SHP77 (cell line): ENCODE measurements at regions not wholly inside any gene's neighbourhood (a gene's known extent, or its start where the extent isn't known, plus 50 kb on each side); places are given as distances from the start of the nearest gene placed in this dataset.
A peak's percentile ranks its signal among the peaks of the same experiment; 100 is the strongest.

Experiments
- DNase-seq, 2 experiments: peaks; one replicate each; lab custom pipeline; 2025; lab: John Stamatoyannopoulos, UW

DNA sequence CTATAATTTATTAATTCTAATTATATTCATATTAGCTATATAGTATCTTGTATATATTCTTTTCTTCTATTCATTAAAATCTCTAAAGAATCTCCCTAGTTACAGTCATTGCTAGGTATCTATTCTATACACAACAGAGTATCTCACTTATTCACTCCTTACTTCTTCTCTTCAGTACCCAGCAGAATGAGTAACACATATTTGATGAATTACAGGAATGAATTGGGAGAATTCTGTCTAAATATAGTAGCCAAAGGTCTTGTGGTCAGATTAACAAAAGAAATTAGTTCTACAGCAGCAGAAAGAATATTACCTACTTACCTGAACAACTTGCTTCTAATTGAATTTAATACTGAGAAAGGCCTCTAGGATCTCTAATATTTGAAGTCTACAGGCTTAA lies 758.0 kb upstream of the ZEB2 start:
- no peak for DNase-seq

GRCh38 chr2:145273840-145274239 lies 753.9 kb upstream of the ZEB2 start:
- DNase-seq: no peak

DNA sequence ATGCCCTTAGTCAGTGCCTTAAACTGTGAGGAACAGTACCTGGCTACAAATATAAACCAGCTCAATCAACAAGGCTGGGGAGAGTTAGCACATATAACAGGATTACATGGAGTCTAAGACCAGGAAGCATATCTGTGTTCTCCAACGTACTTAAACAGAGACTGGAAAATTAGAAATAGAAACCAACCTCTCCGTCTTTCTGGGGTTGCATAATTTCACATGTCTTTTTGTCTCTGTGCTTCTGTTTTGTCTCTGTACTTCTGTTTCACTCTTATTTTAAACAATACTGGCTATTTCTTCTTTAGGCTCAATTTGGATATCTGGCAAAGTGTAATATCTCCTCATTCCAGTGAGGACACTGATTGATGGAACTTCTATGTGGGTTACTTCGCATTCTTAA lies 749.0 kb upstream of the ZEB2 start:
- DNase-seq: no peak

DNA sequence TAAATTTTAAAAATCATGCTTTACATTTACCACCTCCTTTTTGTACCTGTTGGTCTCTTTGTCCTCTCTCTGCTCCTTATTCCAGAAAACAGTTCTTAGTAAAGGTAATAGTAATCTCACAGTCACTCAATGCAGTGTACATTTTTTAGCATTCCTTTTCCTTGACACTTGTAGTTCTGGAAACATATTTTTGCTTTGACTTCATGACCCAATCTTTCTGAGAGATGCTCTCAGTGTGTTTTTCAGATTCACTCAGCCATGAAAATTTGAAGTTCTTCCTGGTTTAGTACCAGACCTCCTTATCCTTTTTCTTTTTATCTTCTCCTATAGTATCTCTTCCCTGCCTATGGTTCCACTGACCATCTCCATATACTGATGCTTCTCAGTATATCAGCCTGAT lies 747.5 kb upstream of the ZEB2 start:
- no peak for DNase-seq

DNA sequence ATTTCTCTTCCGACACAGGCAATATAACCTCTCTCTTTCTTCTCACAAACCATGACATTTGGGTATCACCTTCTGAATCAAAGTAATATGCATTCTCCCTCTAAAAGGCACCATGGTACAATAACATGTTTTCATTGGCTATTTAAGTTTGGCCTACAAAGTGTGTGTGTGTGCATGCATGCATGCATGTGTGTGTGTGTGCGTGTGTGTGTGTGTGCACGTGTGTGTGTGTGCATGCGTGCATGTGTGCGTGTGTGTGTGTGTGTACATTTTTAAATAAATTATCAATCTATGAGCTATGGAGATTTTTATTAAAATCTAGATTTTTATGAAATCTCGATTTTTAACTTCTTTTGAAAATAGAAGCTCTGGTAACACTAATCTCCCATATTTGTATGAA lies 745.3 kb upstream of the ZEB2 start:
- DNase-seq: no peak

DNA sequence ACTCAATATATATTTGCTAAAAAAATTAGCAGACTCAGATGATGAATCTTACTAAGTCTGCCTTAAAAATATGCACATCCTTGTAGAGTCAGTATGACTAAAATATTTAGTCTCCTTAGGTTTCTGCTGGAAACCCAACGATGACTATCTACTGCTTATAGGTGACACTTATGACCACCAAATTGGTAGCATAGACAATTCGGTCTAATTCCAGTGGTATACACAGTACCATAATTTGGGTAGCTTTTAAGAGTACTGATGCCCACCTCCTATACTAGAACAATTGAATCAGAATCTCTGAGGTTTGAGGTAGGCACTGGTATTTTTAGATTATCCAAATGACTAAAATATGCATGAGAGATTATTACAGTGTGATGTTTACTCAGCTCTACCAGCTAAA lies 740.8 kb upstream of the ZEB2 start:
- DNase-seq: no peak

DNA sequence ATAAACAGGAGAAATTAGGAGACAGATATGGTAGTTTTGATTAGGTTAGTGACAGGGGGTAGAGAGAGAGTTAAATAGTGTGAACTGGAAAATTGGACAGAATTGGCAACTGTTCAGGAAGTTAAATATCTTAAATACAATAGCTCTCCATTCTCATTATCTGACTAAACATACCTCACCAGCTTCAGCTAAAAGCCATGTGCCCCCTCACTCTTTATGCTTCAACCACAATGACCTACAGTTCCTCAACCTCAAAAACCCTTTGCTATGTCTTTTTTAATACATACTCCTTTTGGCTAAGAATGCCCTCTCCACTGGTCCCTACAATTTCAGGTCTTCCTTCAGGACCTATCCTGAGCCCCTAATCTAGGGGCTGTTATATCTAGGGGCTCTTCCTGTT lies 740.2 kb upstream of the ZEB2 start:
- no peak for DNase-seq

DNA sequence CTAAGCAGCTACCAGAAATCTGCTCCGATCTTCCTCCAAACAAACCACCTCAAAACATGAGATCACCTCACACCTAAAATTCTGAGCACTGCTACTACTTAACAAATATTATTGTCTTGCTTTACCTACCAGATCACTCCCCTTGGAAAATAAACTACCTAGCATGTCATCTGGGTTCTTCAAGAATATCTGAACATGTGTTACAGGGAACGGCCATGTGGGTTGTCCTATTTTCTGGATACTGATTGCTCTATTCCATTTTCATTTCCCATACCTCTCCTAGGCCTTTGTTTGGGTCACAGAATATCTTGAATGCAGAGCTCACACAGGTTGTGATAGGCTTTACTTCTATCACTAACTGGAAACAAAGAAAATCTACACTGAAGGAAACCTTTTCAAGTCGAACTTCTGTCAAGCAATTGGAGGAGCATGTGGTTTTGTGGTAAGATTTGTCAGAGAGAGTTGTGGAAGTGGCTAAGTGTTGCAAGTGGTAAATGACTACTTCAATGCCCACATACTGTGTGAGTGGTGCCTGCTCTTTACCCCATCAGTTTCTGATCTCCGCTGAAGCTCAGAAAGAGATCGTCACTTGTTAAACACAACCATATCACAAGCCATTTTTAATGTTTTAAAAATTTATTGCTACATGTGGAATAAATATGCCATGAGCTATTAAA lies 739.1 kb upstream of the ZEB2 start:
- DNase-seq: no peak

- DNase-seq: no peak
These were observed 738.0 kb upstream of the ZEB2 start for GRCh38 chr2:145257931-145258330.

DNA sequence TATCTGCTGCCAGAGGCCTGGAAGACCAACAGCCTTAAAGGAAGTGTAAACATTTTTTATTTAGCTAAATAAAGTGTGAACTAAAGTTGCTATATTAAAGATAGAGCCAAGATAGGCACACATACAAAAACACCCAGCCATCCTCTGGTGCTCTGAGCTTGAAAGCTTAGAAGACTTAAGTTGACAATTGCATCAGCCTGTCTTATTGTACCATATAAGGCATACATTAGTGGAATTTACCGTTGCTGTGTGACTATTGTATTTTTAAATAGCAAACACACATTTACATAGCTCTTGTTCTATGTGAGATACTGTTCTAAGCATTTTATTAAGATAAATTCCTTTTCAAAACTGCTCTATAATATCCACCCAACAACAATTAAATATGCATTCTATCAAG lies 736.6 kb upstream of the ZEB2 start:
- no peak for DNase-seq

DNA sequence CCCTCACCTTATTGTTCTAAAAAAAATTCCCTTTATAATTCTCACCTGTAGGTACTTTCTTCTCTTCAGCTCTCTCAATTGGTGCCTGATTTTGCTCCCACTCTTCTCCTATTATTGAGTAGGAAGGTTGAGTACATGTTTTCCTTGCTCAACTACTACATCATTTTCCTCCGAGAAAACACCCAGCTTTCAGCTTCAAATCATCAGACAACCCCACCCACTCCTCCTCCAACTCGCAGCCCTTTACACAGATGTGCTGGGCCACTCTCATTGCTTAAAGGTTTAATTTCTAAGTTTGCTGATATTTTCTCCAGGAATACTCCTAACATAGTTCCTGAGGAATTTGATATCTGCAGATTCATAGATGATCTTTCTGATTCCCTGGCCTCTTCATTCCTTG lies 734.4 kb upstream of the ZEB2 start:
- no peak for DNase-seq

GRCh38 chr2:145253492-145253891 lies 733.6 kb upstream of the ZEB2 start:
- no peak for DNase-seq

- no peak for DNase-seq
These were observed 725.5 kb upstream of the ZEB2 start for GRCh38 chr2:145245268-145245870.

GRCh38 chr2:145235312-145235711 lies 715.4 kb upstream of the ZEB2 start:
- DNase-seq: no peak

DNA sequence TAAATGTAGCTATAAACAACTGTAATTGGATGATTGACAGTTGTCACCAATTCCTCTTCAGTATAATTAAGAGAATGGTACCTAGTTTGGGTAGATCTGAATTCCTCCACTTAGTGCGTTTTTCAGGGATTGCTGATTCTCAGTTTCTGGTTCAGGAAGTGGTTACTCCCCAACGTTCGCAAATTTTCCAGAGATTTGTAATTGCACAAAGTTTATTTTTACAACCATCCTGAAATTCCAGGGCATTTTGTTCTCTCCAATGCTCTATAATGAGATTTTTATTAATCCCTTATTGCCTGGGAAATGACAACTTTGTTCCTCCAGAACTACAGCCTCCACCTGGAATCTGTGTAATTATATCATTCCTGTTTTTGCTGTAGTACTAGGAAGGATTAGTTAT lies 710.6 kb upstream of the ZEB2 start:
- DNase-seq: no peak

DNA sequence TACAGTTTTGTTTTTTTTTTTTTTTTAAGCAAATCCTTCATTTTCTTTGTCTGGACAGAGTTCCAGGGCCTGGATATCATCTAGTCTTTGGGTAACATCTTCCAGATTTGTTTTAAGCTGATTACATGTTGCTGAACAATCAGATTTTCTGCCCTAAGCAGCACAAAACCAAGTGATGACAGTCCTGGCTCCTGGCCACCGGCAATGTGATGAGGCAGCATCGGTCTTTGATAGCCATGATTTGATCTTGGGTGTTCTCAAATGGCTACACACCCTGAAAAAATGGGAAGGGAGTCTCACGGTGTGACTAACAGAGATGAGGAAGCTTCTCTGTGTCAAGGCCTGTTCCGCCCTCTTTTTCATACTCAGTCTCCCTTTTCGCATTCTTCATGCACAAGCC lies 708.6 kb upstream of the ZEB2 start:
- DNase-seq: no peak

- DNase-seq: no peak
These were observed 707.0 kb upstream of the ZEB2 start for GRCh38 chr2:145226901-145227300.

- DNase-seq: no peak
These were observed 701.6 kb upstream of the ZEB2 start for GRCh38 chr2:145221516-145221915.

DNA sequence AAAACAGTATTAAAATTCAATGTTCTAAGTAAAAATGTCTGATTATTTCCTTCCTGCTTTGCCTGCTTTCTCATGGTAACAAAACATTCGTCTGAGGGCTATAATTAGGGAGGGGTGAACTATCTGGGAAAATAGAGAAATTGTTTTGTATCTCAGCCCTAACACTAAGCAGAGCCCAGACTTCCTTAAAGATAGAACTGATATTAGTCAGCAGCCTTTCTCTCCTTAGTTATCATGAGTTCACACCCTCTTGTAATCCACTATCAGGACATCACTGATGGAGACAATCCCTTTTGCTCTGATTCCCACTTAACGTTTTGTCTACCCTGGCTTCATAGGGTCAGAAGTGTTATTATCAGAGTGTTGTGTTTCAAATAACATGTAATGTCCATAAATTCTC lies 701.1 kb upstream of the ZEB2 start:
- DNase-seq: no peak

DNA sequence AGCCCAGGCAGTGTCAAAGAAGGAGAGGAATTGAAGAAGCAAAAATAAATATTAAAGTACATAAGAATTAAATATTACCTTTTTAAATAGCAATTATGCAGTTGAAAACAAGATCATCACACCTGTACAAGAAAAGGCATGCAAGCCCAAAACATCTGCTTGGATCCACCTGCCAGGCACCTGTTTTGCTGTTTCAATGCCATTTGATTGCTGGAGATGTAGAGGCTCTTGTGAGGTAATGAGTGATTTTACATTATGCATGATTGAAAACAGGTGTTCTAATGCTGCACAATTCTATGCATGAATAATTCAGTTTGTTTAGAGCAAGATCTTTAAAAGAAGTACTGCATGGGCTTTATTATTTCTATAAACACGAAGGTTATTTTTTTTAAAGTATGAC lies 700.6 kb upstream of the ZEB2 start:
- no peak for DNase-seq

- no peak for DNase-seq
These were observed 688.0 kb upstream of the ZEB2 start for GRCh38 chr2:145207884-145208283.

DNA sequence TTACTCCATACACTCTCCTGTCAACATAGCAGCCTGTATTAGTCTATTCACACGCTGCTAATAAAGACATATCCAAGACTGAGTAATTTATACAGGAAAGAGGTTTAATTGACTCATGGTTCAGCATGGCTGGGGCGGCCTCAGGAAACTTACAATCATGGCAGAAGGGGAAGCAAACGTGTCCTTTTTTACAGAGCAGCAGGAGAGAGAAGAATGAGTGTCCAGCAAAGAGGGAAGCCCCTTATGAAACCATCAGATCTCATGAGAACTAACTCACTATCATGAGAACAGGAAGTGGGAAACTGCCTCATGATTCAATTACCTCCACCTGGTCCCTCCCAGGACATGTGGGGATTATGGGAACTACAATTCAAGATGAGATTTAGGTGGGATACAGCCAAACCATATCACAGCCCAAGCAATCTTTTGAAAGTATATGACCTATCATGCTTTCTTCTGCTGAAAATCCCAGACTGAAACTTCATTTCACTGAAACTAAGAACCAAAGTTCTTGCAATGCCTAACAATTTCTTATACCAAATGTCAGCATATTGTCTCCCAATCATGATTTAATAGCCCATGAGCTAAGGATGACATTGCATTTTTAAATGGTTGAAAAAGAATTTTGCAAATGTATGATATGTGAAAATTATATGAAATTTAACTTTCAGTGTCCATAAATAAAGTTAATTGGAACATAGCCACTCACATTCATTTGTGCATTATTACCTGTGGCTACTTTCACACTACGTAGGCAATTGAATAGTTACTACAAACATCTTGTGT lies 686.8 kb upstream of the ZEB2 start:
- DNase-seq: no peak

GRCh38 chr2:145203891-145204290 lies 684.0 kb upstream of the ZEB2 start:
- peak in 1 of 2 experiments; percentile 15 for DNase-seq
